A549 (cell line): ENCODE measurements at regions not wholly inside any gene's neighbourhood (a gene's known extent, or its start where the extent isn't known, plus 50 kb on each side); places are given as distances from the start of the nearest gene placed in this dataset.
"Not testable (repeated sequence)": the region's sequence is repeated elsewhere in the genome, so short reads cannot be mapped to it uniquely, and the experiment has no call there.

Experiments used
- ATAC-seq, 2 experiments: fragments of 200-7000 bp in 1 of 2; fragments of >200 bp in 1 of 2; cut with Nextera tagmentation in 1 of 2; cut with Tn5 transposase in 1 of 2; 3 replicates each; pipeline versions ENCODE4 v1.8.0 to v1.9.1; 2018 to 2020; ENCODE audit warnings: mild to moderate bottlenecking in 1 of 2, moderate library complexity in 1 of 2
- CTCF ChIA-PET: fragments of 300-600 bp; sonication (Branson Sonifier 250); formaldehyde crosslinking; extraction: SDS; loops from one replicate; lab custom pipeline; 2021; ENCODE audit warnings: antibody characterized with exemption, inconsistent platforms; lab: Yijun Ruan, JAX
- POLR2A ChIA-PET: fragments of 350-600 bp; formaldehyde crosslinking; extraction: SDS; loops from one replicate; lab custom pipeline; 2021; ENCODE audit warnings: antibody characterized with exemption, inconsistent platforms; lab: Yijun Ruan, JAX
- DNase-seq, 2 experiments: peaks; one replicate each; pipeline versions ENCODE4 v3.0.0 to v3.0.0-alpha.2; 2011 to 2016; ENCODE audit warnings: low read depth in 1 of 2, low spot score in 1 of 2
- FAIRE-seq: peaks from 2 replicates; lab custom pipeline; 2011; peaks lifted over from hg19 to GRCh38; lab: Jason Lieb, UNC
- H3K27ac ChIP-seq, 2 experiments: fragments of >200 bp; sonication (Bioruptor Twin); formaldehyde crosslinking; 3 replicates each; pipeline ENCODE4 v1.5.1; 2016 to 2017
- H3K4me1 ChIP-seq: fragments of >200 bp; sonication (Bioruptor Twin); formaldehyde crosslinking; 3 replicates; pipeline ENCODE4 v1.6.1; 2016
- H3K4me2 ChIP-seq: fragments of >200 bp; sonication (Bioruptor Twin); formaldehyde crosslinking; 3 replicates; pipeline ENCODE4 v1.6.1; 2016
- H3K4me3 ChIP-seq: fragments of >200 bp; sonication (Bioruptor Twin); formaldehyde crosslinking; 3 replicates; pipeline ENCODE4 v1.5.1; 2016
- H3K9me3 ChIP-seq: fragments of >200 bp; sonication (Bioruptor Twin); formaldehyde crosslinking; 3 replicates; pipeline ENCODE4 v1.6.1; 2016
- BCL3 ChIP-seq: fragments of >200 bp; sonication (Bioruptor Twin); formaldehyde crosslinking; IDR thresholded peaks from 3 replicates; pipeline ENCODE4 v1.6.1; 2016
- CHD2 ChIP-seq: fragments of 150-350 bp; IDR thresholded peaks from 2 replicates; pipeline ENCODE4 v1.6.1; 2014; ENCODE audit warnings: low read length; ENCODE audit not compliant: partially characterized antibody
- E2F6 ChIP-seq: IDR thresholded peaks from 2 replicates; pipeline ENCODE4 v1.6.1; 2012; ENCODE audit warnings: low read depth, borderline replicate concordance
- EHF ChIP-seq: fragments of 250-450 bp; sonication (Bioruptor Pico); IDR thresholded peaks from 2 replicates; pipeline ENCODE4 v1.5.0; 2020; ENCODE audit warnings: mild to moderate bottlenecking
- EHMT2 ChIP-seq: fragments of 200-600 bp; sonication (generic); IDR thresholded peaks from 2 replicates; pipeline ENCODE4 v1.6.1; 2016; ENCODE audit warnings: antibody characterized with exemption, low read depth, mild to moderate bottlenecking, moderate library complexity
- FOSB ChIP-seq: fragments of 250-450 bp; sonication (Bioruptor Pico); IDR thresholded peaks from 2 replicates; pipeline ENCODE4 v1.5.0; 2020; ENCODE audit warnings: mild to moderate bottlenecking, moderate library complexity
- FOSL2 ChIP-seq, 2 experiments: fragments of 450-650 bp in 1 of 2; fragments of >200 bp in 1 of 2; sonication (Bioruptor Twin) in 1 of 2; formaldehyde crosslinking; IDR thresholded peaks; 2 replicates each; pipeline versions ENCODE4 v1.5.0 to v1.6.1; 2016 to 2020; ENCODE audit warnings: mild to moderate bottlenecking in 1 of 2, moderate library complexity in 1 of 2
- GATA3 ChIP-seq: IDR thresholded peaks from 2 replicates; pipeline ENCODE4 v1.6.1; 2012; ENCODE audit warnings: borderline replicate concordance
- HDAC2 ChIP-seq: fragments of 200-600 bp; sonication (generic); IDR thresholded peaks from 2 replicates; pipeline ENCODE4 v1.6.1; 2016
- HOXA7 ChIP-seq: fragments of 250-450 bp; sonication (Bioruptor Pico); IDR thresholded peaks from 2 replicates; pipeline ENCODE4 v1.5.0; 2020; ENCODE audit warnings: mild to moderate bottlenecking, moderate library complexity
- HOXB13 ChIP-seq: fragments of 250-450 bp; sonication (Bioruptor Pico); IDR thresholded peaks from 2 replicates; pipeline ENCODE4 v1.5.0; 2020; ENCODE audit warnings: low read depth, mild to moderate bottlenecking, moderate library complexity
- JUNB ChIP-seq: fragments of >200 bp; sonication (Bioruptor Twin); formaldehyde crosslinking; IDR thresholded peaks from 2 replicates; pipeline ENCODE4 v1.6.1; 2016
- NPAS2 ChIP-seq: fragments of 250-450 bp; sonication (Bioruptor Pico); IDR thresholded peaks from 2 replicates; pipeline ENCODE4 v1.8.0; 2022; ENCODE audit warnings: mild to moderate bottlenecking, moderate library complexity, borderline replicate concordance
- NR3C1 ChIP-seq: fragments of >200 bp; sonication (Bioruptor Twin); formaldehyde crosslinking; IDR thresholded peaks from 3 replicates; pipeline ENCODE4 v1.6.1; 2017
- RAD21 ChIP-seq, 2 experiments: fragments of >200 bp in 1 of 2; sonication (Bioruptor Twin) in 1 of 2; formaldehyde crosslinking in 1 of 2; IDR thresholded peaks in 1 of 2; conservative IDR thresholded peaks in 1 of 2; 2 replicates in 1 of 2; 3 replicates in 1 of 2; pipeline ENCODE4 v1.6.1; 2012 to 2018; ENCODE audit warnings: inconsistent platforms in 1 of 2
- RCOR1 ChIP-seq: fragments of 150-350 bp; IDR thresholded peaks from 2 replicates; pipeline ENCODE4 v1.6.1; 2014; ENCODE audit warnings: antibody characterized with exemption, low read length, low read depth
- RNF2 ChIP-seq: fragments of 200-600 bp; sonication (generic); IDR thresholded peaks from 2 replicates; pipeline ENCODE4 v1.6.1; 2016; ENCODE audit warnings: low read depth, mild to moderate bottlenecking, antibody characterized with exemption, moderate library complexity, borderline replicate concordance
- TFCP2L1 ChIP-seq: fragments of 250-450 bp; sonication (Bioruptor Pico); IDR thresholded peaks from 2 replicates; pipeline ENCODE4 v1.5.0; 2021; ENCODE audit warnings: mild to moderate bottlenecking
- WGBS: methylation state at CpG from one replicate; pipeline ENCODE4 v1.1.6; 2017; ENCODE audit errors: missing lambda C conversion rate; 5-methylcytosine and 5-hydroxymethylcytosine counted together
- TF ChIP-seq, protein P1 (sequence below): fragments of 200-600 bp; sonication (generic); IDR thresholded peaks from 2 replicates; pipeline ENCODE4 v1.6.1; 2016; ENCODE audit warnings: antibody characterized with exemption, mild to moderate bottlenecking, moderate library complexity
- TF ChIP-seq, protein P2 (sequence below): fragments of >200 bp; sonication (Bioruptor Twin); formaldehyde crosslinking; IDR thresholded peaks from 3 replicates; pipeline ENCODE4 v1.5.1; 2016

DNA sequence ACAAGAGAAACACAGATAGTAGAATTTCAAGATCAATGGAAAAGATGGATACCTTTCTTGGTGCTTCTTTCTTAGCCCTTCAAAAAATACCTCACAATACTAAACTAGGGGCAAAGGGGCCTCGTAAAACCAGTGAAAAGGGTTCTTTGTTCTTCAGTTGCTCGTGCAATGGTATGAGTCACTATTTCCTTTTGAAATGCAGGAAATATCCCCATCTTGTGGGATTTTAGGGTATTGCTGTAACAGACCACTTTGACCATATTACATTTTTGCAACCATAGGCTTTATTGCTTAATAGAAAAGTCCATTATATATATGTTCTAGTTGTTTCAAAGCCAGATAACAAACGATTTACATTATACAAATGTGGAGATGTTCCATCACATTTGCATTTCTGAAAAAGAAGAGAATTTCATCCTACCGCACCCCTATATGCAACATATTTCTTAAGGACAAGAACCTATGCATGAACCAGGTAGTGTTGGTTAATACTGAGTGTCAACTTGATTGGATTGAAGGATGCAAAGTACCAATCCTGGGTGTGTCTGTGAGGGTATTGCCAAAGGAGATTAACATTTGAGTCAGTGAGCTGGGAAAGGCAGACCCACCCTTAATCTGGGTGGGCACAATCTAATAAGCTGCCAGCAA lies 88.6 kb upstream of the PKN2 start:
- ChIA-PET CTCF (no interaction called here), POLR2A (no interaction called here)
- no peak overlapping the region for H3K4me2 ChIP-seq
- DNase-seq = peak in 1 of 2 experiments; percentile 18
- no peak overlapping the region for H3K27ac ChIP-seq
- H3K9me3 ChIP-seq = no peaks in the 10 kb centered on the region
- ATAC-seq = no peak
- H3K4me3 ChIP-seq = no peak overlapping the region
- TF ChIP-seq TFCP2L1 (CRISPR knock-in tag) = no peak
- no peak for TF ChIP-seq RNF2
- TF ChIP-seq FOSB (CRISPR knock-in tag) = no peak
- no peak for TF ChIP-seq HDAC2
- TF ChIP-seq, protein P1, sequence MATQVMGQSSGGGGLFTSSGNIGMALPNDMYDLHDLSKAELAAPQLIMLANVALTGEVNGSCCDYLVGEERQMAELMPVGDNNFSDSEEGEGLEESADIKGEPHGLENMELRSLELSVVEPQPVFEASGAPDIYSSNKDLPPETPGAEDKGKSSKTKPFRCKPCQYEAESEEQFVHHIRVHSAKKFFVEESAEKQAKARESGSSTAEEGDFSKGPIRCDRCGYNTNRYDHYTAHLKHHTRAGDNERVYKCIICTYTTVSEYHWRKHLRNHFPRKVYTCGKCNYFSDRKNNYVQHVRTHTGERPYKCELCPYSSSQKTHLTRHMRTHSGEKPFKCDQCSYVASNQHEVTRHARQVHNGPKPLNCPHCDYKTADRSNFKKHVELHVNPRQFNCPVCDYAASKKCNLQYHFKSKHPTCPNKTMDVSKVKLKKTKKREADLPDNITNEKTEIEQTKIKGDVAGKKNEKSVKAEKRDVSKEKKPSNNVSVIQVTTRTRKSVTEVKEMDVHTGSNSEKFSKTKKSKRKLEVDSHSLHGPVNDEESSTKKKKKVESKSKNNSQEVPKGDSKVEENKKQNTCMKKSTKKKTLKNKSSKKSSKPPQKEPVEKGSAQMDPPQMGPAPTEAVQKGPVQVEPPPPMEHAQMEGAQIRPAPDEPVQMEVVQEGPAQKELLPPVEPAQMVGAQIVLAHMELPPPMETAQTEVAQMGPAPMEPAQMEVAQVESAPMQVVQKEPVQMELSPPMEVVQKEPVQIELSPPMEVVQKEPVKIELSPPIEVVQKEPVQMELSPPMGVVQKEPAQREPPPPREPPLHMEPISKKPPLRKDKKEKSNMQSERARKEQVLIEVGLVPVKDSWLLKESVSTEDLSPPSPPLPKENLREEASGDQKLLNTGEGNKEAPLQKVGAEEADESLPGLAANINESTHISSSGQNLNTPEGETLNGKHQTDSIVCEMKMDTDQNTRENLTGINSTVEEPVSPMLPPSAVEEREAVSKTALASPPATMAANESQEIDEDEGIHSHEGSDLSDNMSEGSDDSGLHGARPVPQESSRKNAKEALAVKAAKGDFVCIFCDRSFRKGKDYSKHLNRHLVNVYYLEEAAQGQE = no peak
- TF ChIP-seq RAD21 (conservative IDR thresholded peaks at IDR 0.05 in 1 of 2, IDR thresholded peaks at IDR 0.05 in 1 of 2) = peak in 1 of 2 experiments; percentile 29; a peak in 2 of 5 replicates
- no peak for TF ChIP-seq FOSL2 (IDR thresholded peaks at IDR 0.05)
- TF ChIP-seq FOSL2 (CRISPR knock-in tag; IDR thresholded peaks at IDR 0.05) = peak; percentile 67
- TF ChIP-seq, all 56 proteins: peak for 2
- WGBS = 22% methylated on average over 4 of the region's 4 CpGs
- no peak for FAIRE-seq
- no peaks in the 10 kb centered on the region for H3K4me1 ChIP-seq

DNA sequence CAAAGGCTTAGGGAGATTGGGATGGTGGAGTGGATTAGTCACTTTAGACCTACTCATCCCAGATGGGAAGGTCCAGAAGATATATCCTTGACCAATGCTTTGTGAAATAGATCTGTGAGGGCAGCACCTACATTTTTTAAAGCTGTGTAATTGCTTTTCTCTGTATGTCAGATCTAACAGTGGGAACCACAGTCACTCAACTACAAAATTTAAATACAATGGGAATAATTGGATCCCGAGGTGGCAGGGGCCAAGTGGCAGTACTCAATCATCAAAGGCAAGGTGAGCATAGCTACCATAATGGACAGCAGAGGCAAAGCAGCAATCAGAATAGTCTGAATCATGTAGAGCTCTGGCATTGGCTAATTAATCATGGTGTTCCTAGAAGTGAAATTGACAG lies 86.1 kb upstream of the PKN2 start:
- H3K4me1 ChIP-seq, POLR2A ChIA-PET, H3K4me2 ChIP-seq, FAIRE-seq, H3K27ac ChIP-seq, ATAC-seq, CTCF ChIA-PET, DNase-seq, H3K9me3 ChIP-seq, H3K4me3 ChIP-seq: not testable (repeated sequence)
- WGBS = 0% methylated on average over 1 of the region's 1 CpG

- ATAC-seq (peak; percentile 47 to 71; a peak in 4 of 6 replicates), DNase-seq (peak; percentile 21 to 32), FAIRE-seq (no peak)
- POLR2A ChIA-PET = no interaction called here
- 34% methylated on average over 11 of the region's 11 CpGs for WGBS
- H3K4me1 ChIP-seq = no peaks in the 10 kb centered on the region
- H3K27ac ChIP-seq = no peak overlapping the region
- TF ChIP-seq FOSB (CRISPR knock-in tag) (no peak), RAD21 (conservative IDR thresholded peaks at IDR 0.05 in 1 of 2, IDR thresholded peaks at IDR 0.05 in 1 of 2) (peak; percentile 26 to 35; a peak in 2 of 5 replicates), NPAS2 (CRISPR knock-in tag) (no peak)
- TF ChIP-seq, protein P2, sequence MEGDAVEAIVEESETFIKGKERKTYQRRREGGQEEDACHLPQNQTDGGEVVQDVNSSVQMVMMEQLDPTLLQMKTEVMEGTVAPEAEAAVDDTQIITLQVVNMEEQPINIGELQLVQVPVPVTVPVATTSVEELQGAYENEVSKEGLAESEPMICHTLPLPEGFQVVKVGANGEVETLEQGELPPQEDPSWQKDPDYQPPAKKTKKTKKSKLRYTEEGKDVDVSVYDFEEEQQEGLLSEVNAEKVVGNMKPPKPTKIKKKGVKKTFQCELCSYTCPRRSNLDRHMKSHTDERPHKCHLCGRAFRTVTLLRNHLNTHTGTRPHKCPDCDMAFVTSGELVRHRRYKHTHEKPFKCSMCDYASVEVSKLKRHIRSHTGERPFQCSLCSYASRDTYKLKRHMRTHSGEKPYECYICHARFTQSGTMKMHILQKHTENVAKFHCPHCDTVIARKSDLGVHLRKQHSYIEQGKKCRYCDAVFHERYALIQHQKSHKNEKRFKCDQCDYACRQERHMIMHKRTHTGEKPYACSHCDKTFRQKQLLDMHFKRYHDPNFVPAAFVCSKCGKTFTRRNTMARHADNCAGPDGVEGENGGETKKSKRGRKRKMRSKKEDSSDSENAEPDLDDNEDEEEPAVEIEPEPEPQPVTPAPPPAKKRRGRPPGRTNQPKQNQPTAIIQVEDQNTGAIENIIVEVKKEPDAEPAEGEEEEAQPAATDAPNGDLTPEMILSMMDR = peak; percentile 43; the same call in 2 of the 3 replicates
- peak overlapping the region; percentile 29; the same call in 1 of the 3 replicates for H3K4me2 ChIP-seq
- CTCF ChIA-PET = no interaction called here
- no peaks in the 10 kb centered on the region for H3K9me3 ChIP-seq
- no peak overlapping the region for H3K4me3 ChIP-seq
These were observed 75.7 kb upstream of the PKN2 start for GRCh38 chr1:88608139-88608943.

DNA sequence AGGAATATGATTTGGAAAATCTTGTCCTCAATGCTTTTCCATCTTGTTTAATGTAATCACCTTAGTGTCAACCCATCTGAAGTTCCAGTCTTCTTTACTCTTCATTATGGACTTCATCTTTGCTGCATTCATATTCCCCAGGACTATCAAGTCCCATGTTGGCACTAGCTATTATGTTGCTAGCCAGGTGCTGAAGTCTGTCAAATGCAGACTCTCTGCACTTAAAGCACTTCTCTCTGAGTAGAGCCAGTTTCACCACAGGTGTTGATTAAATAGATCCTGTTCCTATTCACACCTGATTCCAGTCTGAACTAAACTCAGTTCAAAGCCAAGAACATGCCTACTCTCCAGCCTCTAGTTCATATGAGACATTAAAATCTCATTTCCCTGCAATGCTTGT lies 75.0 kb upstream of the PKN2 start:
- H3K4me1 ChIP-seq = no peaks in the 10 kb centered on the region
- no peak overlapping the region for H3K4me2 ChIP-seq
- DNase-seq = no peak
- CTCF ChIA-PET = no interaction called here
- ATAC-seq = no peak
- FAIRE-seq = no peak
- POLR2A ChIA-PET = no interaction called here
- no peak overlapping the region for H3K27ac ChIP-seq
- no peak overlapping the region for H3K4me3 ChIP-seq
- H3K9me3 ChIP-seq = no peaks in the 10 kb centered on the region
- no peak for TF ChIP-seq EHMT2
- no peak for TF ChIP-seq NPAS2 (CRISPR knock-in tag)
- TF ChIP-seq GATA3 = no peak
- TF ChIP-seq CHD2 = no peak
- no peak for TF ChIP-seq RAD21 (conservative IDR thresholded peaks at IDR 0.05 in 1 of 2, IDR thresholded peaks at IDR 0.05 in 1 of 2)
- TF ChIP-seq RCOR1 = no peak
- no peak for TF ChIP-seq JUNB
- no peak for TF ChIP-seq RNF2
- TF ChIP-seq HOXA7 (CRISPR knock-in tag) = no peak
- TF ChIP-seq E2F6 = no peak
- TF ChIP-seq BCL3 = no peak
- no peak for TF ChIP-seq NR3C1
- no peak for TF ChIP-seq EHF
- no peak for TF ChIP-seq HOXB13
